ENCODE measurements at regions not wholly inside any gene's neighbourhood (a gene's known extent, or its start where the extent isn't known, plus 50 kb on each side); places are given as distances from the start of the nearest gene placed in this dataset.

DNA sequence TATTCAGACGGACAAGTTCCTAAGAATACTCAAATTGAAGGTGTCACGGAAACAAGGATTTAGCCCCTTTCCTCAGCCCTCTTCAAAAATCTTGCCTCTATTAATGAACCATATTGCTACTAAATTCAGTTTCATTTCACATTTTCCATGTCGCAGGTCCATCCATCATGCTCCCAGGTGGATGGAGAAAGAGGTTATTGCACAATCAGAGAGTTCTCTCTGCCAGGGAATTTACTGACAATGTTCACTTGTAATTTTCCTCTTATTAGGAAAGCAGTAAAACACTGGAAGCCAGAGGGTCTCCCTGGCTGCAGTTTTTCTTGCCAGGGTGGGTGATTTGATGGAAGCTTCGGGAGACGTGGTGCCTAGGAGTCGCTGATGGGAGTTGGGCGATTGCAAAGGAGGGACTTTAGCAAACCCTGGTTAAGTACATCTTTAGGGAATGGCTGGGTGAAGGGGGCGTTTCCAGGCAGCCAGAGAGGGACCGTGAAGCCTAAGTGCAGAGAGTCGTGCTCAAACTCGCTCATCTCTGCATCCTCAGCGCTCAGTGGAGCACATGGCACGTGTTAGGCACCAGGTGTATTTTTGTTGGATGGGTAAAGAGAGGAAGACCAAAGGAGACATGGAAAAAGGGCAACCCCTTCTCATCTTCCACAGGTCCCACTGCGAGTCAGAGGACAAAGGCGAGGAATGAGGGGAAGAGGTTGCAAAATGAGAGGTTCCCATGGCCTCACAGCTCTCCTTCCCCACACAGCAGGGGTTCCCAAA lies 321.9 kb upstream of the CDH4 start:
- TF ChIP-seq CTCF (conservative IDR thresholded peaks at IDR 0.05; ENCODE audit: low read depth, low read length) (no peak), EZH2 (IDR thresholded peaks at IDR 0.05; ENCODE audit: low read length, unreplicated experiment) (no peak), EZH2phosphoT487 (IDR thresholded peaks at IDR 0.05; ENCODE audit: borderline replicate concordance, low read length) (no peak)
